HK-2 (cell line): ENCODE measurements at regions not wholly inside any gene's neighbourhood (a gene's known extent, or its start where the extent isn't known, plus 50 kb on each side); places are given as distances from the start of the nearest gene placed in this dataset.
"Not testable (repeated sequence)": the region's sequence is repeated elsewhere in the genome, so short reads cannot be mapped to it uniquely, and the experiment has no call there.

Experiments
- DNase-seq: peaks from one replicate; pipeline ENCODE4 v3.0.0-alpha.2; 2018; ENCODE audit not compliant: unreplicated experiment

DNA sequence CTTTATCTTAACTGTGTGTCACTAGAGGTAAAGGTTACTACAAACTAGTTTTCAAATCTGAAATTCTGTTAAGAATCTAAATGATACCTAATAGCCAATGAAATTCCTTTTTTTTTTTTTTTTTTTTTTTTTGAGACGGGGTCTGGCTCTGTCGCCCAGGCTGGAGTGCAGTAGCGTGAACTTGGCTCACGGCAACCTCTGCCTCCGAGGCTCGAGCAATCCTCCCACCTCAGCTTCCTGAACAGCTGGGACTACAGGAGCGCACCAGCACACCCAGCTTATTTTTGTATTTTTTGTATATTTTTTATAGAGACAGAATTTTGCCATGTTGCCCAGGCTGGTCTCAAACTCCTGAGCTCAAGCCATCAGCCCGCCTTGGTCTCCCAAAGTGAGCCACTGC lies 160.3 kb upstream of the NEBL start:
- DNase-seq, result no peak

DNA sequence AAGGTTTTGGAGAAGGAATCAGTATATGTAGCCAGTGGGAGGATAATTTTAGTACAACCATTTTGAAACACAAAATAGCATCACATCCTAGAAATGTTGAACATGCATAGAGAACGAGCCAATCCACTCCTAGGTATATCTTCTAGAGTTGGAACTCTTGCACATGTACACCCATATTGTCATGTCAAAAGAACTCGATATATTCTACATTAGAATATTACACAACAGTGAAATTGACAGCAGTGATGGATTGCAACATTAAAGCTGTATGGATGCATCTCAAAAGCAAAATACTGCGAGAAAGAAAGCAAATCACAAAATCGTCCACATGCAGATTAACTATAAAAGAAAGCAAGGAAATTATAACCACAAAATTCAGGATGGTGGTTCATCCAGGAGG lies 159.3 kb upstream of the NEBL start:
- DNase-seq, result no peak

DNA sequence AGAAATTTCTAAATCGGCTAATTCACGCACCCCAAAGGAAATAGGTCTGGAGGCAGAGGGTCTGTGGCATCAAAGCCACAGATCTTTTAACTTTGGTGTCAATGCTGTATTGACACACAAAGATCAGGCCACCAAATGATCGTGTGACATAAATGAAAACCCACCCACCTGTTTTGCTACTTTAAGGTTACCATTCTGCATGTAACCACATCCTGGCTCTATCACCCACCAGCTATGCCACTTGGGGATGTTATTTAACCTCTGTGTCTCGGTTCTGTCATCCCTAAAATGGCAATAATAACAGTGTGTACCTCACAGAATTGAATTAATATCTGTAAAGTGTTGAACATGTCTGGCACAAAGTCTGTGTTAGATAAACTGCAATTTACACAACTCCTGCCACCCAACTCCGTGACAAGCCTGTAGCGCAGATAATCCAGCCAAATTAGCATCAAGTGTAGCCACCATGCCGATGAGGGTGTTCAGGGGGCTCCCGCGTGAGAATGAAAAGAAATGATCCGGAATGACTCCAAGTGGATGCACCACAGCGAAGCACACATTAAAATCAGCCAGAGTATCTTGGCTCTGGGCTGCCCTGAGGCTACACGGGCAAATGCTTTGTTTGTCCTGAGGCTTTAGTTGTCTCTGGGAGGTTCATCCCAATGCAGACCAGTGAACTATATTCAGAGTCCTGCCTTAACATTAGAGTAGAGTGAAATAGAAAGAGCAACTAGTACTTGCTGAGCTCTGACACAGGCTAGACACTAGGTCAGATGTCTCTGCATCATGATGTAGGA lies 158.4 kb upstream of the NEBL start:
- DNase-seq, result no peak

DNA sequence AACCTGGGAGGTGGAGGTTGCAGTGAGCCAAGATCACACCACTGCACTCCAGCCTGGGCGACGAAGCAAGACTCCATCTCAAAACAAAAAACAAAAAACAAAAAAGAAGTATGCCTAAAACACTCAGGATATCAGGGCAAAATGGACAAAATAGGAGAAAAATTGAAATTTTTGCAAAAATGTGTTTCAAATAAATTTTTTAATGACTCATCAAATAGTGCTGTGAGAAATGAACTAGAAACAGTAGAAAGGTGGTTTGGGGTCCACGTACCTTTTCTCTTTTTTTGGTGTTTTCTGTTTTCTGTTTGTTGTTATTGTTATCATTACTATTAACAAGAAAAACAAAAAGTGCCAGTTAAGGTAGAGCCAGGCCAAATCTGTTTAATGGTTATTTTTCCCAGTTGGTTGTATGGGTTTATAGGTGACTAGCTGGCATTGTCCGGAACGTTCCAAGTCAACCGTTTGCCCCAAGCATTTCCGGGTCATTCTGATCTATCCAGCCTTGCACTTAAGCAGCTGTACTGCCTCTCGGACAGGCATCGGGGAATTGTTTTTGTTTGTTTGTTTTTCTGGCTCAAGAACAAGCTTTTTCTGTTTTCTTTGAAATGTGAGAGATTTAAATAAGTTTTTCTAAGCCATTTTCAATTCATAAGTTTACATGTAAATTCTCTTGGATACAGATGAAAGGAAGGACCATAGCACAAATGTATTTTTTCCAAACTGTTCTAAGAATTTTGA lies 157.0 kb upstream of the NEBL start:
- no peak for DNase-seq

DNA sequence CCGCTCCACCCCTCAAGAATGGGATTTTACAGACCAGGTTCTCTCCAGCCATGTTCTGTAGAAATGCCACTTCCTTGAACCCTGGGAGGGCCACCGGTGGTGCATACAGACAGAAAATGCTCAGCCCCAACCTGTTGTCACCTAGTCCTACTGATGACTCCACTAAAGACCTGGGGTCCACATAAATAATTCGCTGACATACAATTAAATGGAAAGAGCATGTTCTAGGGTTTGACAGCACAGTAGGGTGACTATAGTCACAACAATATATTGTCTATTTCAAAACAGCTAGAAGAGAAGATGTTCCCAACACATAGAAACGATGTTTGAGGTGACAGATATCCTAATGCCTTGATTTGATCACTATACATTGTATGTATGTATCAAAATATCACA lies 155.6 kb upstream of the NEBL start:
- DNase-seq, result no peak

DNA sequence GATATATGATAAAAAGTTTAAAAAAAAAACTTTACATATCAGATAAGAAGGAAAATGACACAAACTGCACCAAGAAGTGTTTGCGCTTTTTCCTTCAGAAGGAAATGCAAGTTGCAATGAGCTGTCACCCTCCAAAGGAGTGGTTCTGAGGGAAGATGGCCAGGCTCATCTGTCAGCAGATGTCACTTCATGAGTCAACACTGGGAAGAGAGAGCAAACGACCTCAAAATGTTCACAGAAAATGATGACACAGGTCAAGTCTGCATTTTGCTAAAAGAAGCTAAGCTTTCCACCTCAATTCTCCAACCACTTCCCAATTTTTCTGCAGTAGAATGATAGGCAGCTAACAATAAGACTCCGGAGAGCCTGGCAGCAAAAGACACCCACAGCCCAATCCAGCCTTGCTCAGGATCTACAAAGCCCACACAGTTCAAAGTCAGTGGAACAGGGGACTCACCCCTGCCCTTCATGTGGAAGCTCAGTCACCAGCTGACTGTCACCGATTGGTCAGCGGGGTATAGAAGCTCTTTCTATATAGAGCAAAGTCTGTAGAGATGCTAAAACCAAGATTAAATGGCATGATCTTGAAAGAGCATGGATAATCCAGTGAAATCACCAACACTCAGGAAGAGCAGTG lies 155.1 kb upstream of the NEBL start:
- no peak for DNase-seq

DNA sequence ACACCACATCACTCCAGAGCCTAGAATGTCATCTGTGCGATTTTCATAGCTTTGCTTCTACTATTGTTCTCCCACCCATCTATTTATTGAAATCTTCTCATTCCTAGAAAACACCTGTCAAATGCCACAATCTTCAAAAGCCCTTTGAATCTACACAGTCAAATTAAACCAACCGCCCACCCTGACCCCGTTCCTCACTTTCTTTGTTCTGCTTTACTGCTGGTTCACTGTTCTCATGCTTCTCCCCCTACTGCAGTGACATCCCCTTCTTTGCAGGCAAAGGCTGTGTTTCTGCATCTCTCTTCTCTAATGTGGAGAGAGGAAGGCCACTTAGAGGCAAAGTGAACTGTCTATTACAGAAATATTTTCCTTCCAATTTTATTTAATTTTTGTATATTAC lies 152.4 kb upstream of the NEBL start:
- DNase-seq, result no peak

DNA sequence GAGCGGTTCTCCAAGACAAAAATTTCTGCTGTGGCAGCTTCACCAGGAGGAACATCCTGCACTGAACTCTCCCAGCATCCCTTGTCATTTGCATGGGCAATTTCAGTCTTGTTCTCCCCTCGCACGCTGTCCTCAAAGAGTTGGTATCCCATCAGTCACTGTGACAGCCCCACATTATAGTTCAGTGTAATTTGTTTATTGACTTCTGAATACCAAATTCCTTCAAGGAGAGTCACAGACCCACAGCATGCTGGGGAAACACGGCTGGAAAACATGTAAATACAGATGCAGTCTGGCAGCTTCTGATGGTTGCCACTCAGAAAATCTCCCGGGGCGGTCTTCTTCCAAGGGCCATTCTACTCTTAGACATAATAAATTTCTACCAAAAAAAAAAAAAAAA lies 151.0 kb upstream of the NEBL start:
- DNase-seq, result no peak

DNA sequence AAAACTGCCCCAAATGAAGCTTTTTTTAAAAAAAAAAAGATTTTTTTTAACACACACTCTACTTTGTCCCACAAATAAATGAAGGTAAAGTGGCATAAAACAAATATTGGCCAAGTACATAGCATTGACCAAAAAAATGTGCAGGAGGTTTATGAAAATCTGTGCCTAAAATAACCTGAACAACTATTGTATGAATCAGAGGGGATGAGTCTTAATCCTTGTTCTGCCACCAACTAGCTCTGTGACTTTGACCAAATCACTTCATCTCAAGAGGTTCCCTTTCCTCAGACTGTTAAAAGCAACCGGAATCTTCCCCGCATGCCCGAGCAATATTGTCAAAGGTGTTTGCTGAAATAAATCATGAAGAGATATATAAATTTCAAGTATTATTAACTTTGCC lies 150.4 kb upstream of the NEBL start:
- no peak for DNase-seq

DNA sequence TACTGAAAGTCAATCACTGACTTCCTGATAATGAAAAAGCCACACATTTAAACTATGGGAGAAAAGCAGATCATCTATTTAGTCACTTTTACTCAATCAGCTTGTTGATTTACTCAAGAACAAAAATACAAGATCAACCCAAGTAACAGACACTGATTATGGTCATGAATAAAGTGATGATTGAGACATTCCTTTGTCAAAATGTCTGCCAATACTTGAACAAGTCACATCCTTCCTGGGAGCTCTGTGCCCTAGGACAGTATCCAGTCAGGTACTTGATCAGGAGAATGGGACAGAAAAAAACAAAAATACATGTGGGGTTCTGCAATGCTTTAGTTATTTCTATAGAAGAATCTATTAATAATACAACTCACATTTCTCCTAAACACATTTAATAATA lies 150.0 kb upstream of the NEBL start:
- no peak for DNase-seq

DNA sequence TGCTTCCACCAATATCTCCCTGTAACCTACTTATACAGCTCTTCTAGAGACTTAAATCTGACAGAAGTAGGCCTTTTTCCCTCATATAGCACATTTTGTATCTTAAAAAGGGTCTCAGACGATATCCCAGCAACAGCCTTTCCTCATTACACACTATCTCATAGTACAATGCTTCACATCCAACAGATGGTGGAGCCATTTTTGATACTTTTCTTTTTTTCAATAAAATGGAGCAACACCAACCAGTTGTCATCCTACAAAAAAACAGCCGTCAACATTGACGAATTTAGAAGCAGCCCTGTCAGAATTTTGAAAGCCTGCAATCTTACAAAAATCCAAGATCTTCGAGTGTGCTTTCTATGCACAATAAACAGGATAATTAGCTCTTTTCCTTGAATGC lies 145.9 kb upstream of the NEBL start:
- no peak for DNase-seq

DNA sequence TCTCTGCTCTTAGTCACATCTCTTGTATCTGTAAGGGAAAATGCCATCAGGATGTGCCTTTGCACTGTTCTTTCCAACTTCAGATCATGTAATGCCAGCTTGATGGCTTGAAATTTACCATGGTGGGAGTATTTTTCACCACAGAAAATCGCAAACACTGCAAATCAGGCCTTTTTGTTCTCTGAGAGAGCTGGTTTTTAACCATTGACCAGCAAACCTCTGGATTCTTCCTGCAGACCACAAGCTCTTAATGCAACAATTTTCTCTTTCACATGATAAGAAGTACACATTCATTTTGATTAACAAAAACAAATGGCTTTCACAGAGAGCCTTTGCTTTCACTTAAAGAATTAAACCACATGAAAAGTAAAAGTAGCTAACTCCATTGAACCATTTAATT lies 145.4 kb upstream of the NEBL start:
- DNase-seq, result no peak

DNA sequence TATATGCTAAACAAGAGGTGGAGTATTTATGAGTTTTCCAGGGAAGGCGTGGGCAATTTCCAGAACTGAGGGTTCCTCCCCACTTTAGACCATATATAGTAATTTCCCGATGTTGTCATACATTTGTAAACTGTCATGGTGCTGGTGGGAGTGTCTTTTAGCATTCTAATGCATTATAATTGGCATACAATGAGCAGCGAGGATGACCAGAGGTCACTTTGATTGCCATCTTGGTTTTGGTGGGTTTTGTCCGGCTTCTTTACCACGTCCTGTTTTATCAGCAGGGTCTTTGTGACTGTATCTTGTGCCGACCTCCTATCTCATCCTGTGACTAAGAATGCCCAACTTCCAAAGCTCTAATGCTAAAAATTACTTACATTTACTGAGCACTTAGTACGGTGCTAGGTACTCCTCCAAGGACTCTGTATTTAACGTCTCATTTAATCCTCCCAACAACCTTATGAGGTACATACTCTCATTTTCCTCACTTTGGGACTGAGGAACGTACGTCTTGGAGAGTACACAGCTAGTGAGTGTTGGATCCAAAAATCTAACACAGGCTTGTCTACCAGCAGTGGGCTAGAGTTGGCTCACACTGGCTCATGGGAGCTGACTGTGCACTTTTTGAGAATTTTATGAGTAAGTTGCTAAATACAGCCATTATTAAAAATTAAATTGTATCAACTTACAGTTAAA lies 144.8 kb upstream of the NEBL start:
- DNase-seq, result no peak

DNA sequence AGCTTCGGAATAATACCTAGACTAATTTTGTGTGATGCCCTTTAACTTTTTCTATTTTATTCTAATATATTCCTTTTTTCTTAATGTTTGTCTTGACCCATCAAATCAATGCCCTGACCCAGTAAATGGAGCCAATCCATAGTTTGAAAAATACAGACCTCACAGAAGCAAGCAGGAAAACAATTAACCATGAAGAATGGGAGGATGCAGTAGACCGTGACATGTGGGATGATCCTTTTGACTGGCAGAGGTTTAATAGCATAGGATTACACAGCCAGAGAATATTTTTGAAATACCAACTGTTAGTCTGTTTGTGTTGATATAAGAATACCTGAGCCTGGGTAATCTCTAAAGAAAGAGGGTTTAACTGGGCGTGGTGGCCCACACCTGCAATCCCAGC lies 142.6 kb upstream of the NEBL start:
- no peak for DNase-seq

DNA sequence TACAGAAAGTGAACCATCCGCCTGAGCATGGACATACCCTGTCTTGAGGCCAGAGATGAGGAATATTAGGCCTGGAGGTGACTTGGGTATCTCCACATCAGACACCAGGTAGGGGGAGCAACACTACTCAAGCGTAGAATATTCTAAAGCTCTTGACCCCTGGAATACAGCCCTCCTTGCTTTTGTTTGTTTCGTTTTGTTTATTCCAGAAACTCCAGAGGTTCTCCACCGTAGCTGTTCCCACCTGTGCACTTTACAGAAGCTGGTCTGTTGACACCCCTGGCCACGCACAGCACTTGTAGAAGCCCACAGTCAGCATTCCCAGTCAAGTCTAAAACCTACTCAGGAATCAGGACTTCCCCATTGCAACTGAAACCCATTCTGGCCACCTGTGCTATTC lies 139.6 kb upstream of the NEBL start:
- no peak for DNase-seq

DNA sequence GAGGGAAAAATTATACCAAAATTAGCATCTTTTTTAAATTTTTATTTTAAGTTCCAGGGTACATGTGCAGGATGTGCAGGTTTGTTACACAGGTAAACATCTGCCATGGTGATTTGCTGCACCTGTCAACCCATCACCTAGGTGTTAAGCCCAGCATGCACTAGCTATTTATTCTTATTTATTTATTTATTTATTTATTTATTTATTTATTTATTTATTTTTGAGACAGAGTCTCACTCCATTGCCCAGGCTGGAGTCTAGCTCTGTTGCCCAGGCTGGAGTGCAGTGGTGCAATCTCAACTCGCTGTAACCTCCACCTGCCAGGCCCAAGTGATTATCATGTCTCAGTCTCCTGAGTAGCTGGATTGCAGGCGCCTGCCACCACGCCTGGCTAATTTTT lies 137.7 kb upstream of the NEBL start:
- DNase-seq, result not testable (repeated sequence)

DNA sequence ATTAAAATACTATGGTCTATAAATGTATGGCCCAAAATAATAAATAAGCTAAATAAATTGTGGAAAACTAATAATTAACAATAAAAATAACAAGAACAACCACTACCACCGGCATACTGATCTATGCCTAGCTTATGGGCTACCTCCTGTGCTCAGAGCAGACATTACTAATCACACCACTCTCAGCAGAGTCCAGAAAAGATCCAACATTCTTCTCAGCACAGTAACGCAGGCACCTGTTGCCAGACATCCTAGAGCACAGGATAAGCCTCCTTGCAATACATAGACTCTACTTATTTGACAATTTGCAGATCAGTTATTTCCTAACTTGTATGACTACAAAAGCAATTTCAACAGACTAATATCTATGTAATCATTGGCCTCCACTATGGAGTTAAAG lies 137.1 kb upstream of the NEBL start:
- DNase-seq, result no peak

DNA sequence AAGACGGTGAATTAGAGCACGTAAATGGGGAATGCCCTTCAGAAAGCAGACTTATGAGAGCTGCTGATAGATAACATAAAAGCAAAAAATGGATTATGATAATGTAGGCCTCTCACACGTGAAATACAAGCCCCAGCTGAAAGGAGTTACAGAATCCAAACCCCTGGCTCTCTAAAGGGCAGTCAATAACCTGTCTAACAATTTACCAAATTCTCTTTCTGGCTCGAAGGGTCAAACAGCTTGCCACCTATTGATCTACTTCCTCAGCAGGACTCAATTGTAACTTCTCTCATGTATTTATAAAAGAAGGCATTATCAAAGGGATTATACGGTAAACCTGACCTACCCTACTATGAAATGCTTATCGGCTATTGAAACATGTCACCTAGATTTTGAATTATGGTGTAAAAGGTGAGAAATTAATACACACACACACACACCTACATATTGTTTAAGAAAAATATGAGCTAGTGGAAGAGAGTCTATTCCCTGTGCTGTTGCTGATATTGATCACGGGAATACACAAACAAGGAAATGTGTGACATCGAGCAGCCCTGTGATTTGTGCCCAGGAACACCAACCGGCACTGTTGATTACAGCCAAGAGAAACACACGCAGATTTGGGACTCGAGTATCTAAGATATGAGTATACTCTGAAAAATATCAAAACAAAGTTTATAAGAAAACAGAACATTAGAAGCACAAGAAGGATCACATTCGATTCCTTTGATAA lies 135.6 kb upstream of the NEBL start:
- no peak for DNase-seq

DNA sequence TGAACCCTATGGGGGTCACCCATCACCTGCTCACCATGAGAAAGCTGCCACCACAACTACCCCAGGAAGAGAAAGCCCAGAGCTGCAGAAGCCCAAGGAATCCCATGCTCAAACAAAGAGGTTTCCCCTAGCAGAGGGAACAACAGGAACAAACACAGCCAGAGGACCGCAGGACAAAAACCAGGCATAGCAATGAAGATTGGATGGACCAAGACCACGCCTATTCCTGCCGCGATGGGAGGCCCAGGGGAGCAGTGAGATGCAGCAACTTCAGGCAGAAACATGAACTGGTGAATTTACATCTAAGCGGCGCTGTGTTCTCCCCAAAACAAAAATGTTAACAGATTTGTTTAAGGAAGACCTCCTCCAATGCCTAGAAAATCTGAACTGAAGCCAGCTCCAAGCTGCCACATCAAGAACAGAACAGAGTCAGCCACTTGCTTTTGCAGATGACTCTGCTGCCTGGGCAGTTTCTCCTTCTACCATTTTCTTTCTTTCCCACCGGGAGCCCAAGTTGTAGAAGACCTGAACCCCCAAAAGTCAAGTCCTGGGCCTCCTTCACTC lies 134.2 kb upstream of the NEBL start:
- DNase-seq, result no peak

DNA sequence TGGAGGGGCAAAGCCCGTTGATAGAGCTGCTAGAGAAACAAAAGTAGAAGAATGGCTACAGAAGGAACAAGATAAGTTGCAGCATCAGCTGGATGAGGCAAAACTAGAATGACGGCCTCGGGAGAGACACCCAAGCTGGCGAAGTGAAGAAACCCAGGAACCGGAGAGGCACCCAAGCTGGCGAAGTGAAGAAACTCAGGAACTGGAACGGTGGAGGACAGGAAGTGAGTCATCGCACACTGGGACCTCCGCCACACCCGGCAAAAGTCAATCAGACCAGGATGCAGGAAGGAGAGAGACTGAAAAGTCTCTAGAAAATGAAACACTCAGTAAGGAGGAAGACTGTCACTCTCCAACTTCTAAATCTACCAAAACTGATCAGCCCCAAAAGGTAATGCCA lies 133.0 kb upstream of the NEBL start:
- peak; percentile 9 for DNase-seq

DNA sequence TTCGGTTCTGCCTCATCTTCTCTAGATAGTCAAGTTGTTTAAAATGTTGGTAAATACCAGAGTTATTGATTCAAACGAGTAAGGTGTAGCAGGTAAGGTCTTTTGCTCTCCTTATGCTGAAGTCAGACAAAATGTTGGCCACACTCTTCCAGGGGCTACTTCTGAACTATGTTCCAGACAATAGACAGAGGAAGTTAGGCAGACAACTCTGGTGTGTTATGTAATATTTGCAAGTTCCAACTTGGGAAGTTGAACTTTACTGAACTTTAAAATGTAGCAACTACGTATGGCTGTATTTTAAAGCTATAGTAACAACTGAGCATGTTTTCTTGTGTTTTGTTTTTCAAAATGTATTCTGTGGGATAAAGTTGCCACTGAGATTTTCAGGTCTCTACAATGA lies 125.7 kb upstream of the NEBL start:
- DNase-seq, result no peak
